B cell (primary cell): ENCODE measurements at regions not wholly inside any gene's neighbourhood (a gene's known extent, or its start where the extent isn't known, plus 50 kb on each side); places are given as distances from the start of the nearest gene placed in this dataset.

Experiments used
- ATAC-seq: fragments of 200-7000 bp; cut with Tn5 transposase; one replicate; pipeline ENCODE4 v1.10.0; 2021; ENCODE audit warnings: low read depth, mild to moderate bottlenecking, moderate number of reproducible peaks, moderate library complexity
- CTCF ChIA-PET: fragments of 350-600 bp; sonication (Branson Sonifier 250); formaldehyde crosslinking; loops from one replicate; lab custom pipeline; 2021; ENCODE audit warnings: antibody characterized with exemption, inconsistent platforms; lab: Charles Lee
- POLR2A ChIA-PET: fragments of 350-600 bp; sonication (Branson Sonifier 250); formaldehyde crosslinking; loops from one replicate; lab custom pipeline; 2021; ENCODE audit warnings: antibody characterized with exemption; lab: Charles Lee
- DNase-seq: peaks from one replicate; pipeline ENCODE4 v3.0.0; 2013
- H2AFZ ChIP-seq: 2 replicates; pipeline ENCODE4 v1.6.1; 2012; ENCODE audit warnings: mild to moderate bottlenecking, low read depth, low read length; ENCODE audit not compliant: insufficient read depth, poor library complexity, severe bottlenecking
- H3K27ac ChIP-seq, 2 donors: 1 replicate in 1 of 2; 2 replicates in 1 of 2; pipeline ENCODE4 v1.5.1; 2012 to 2013; ENCODE audit warnings: low read length in 2 of 2, mild to moderate bottlenecking in 2 of 2, moderate library complexity in 1 of 2
- H3K27me3 ChIP-seq, 4 experiments: fragments of 200-600 bp in 1 of 4; sonication (generic) in 1 of 4; replicated peaks in 1 of 4; 1 replicate in 2 of 4; 2 replicates in 2 of 4; pipeline versions ENCODE4 v1.6.1 to v1.7.0; 2013 to 2016; ENCODE audit warnings: low read length in 3 of 4, mild to moderate bottlenecking in 2 of 4, mixed read lengths in 1 of 4, moderate library complexity in 1 of 4; ENCODE audit not compliant: insufficient read depth in 4 of 4, control insufficient read depth in 3 of 4; ENCODE audit errors: control extremely low read depth in 1 of 4
- H3K36me3 ChIP-seq, 2 experiments: replicated peaks in 1 of 2; 1 replicate in 1 of 2; 2 replicates in 1 of 2; pipeline versions ENCODE4 v1.6.1 to v1.7.1; 2013; ENCODE audit warnings: low read length in 1 of 2; ENCODE audit not compliant: insufficient read depth in 2 of 2, control insufficient read depth in 1 of 2; ENCODE audit errors: control extremely low read depth in 1 of 2, extremely low read depth in 1 of 2
- H3K4me1 ChIP-seq, 2 donors: fragments of 200-600 bp in 1 of 2; sonication (generic) in 1 of 2; 1 replicate in 1 of 2; 2 replicates in 1 of 2; pipeline versions ENCODE4 v1.5.1 to v1.6.1; 2013 to 2017; ENCODE audit warnings: low read length in 2 of 2; ENCODE audit not compliant: control insufficient read depth in 2 of 2, insufficient read depth in 2 of 2
- H3K4me2 ChIP-seq: replicated peaks from 2 replicates; pipeline ENCODE3; 2012; ENCODE audit warnings: mild to moderate bottlenecking, low read depth, low read length; ENCODE audit not compliant: poor library complexity, severe bottlenecking
- H3K4me3 ChIP-seq, 5 experiments: fragments of 200-600 bp in 1 of 5; sonication (generic) in 1 of 5; 1 replicate in 3 of 5; 2 replicates in 2 of 5; pipeline versions ENCODE4 v1.5.1 to v1.7.0; 2011 to 2016; ENCODE audit warnings: low read length in 4 of 5, mild to moderate bottlenecking in 4 of 5, low read depth in 2 of 5, control low read depth in 1 of 5, moderate library complexity in 1 of 5; ENCODE audit not compliant: insufficient read depth in 1 of 5; ENCODE audit errors: control extremely low read depth in 1 of 5, extremely low read depth in 1 of 5
- H3K79me2 ChIP-seq: fragments of 200-600 bp; sonication (generic); one replicate; pipeline ENCODE4 v1.6.0; 2016; ENCODE audit warnings: low read length; ENCODE audit not compliant: control insufficient read depth, insufficient read depth
- H3K9ac ChIP-seq: fragments of 200-600 bp; sonication (generic); 2 replicates; pipeline ENCODE4 v1.6.1; 2017; ENCODE audit warnings: mild to moderate bottlenecking, low read length, moderate library complexity
- H3K9me3 ChIP-seq, 3 donors: one replicate each; pipeline versions ENCODE4 v1.6.1 to v1.7.1; 2013; ENCODE audit warnings: low read length in 2 of 3; ENCODE audit not compliant: control insufficient read depth in 2 of 3, insufficient read depth in 1 of 3; ENCODE audit errors: control extremely low read depth in 1 of 3
- H4K20me1 ChIP-seq: 2 replicates; pipeline ENCODE4 v1.6.0; 2012; ENCODE audit warnings: mild to moderate bottlenecking, low read length; ENCODE audit not compliant: insufficient read depth, control insufficient read depth, poor library complexity, severe bottlenecking
- H3K27ac Mint-ChIP-seq: one replicate; pipeline ENCODE4 v1.8.0; 2021; ENCODE audit warnings: mixed read lengths
- H3K27me3 Mint-ChIP-seq: one replicate; pipeline ENCODE4 v1.8.0; 2021; ENCODE audit warnings: mixed read lengths
- H3K4me1 Mint-ChIP-seq: one replicate; pipeline ENCODE4 v1.8.0; 2021; ENCODE audit warnings: mixed read lengths
- H3K4me3 Mint-ChIP-seq: one replicate; pipeline ENCODE4 v1.8.0; 2021; ENCODE audit warnings: mixed read lengths
- H3K9me3 Mint-ChIP-seq: one replicate; pipeline ENCODE4 v1.8.0; 2022; ENCODE audit warnings: mixed read lengths; ENCODE audit not compliant: insufficient read depth
- CTCF ChIP-seq: fragments of 200-600 bp; IDR thresholded peaks from one replicate; pipeline ENCODE4 v1.8.0; 2022; ENCODE audit warnings: antibody characterized with exemption, mild to moderate bottlenecking
- EZH2 ChIP-seq: IDR thresholded peaks from 2 replicates; pipeline ENCODE4 v1.6.1; 2012; ENCODE audit warnings: borderline replicate concordance, low read depth, mild to moderate bottlenecking, moderate library complexity, low read length; ENCODE audit not compliant: insufficient read depth, poor library complexity, severe bottlenecking
- WGBS: methylation state at CpG from one replicate; pipeline ENCODE4 v1.1.5; 2013; ENCODE audit warnings: missing lambda C conversion rate; ENCODE audit not compliant: insufficient coverage; 5-methylcytosine and 5-hydroxymethylcytosine counted together
- intact Hi-C: fragments of 100-400 bp; cut with micrococcal nuclease; formaldehyde crosslinking; loops from one replicate; pipeline ENCODE4 v1.10.0; 2022

GRCh38 chr4:13908455-13908854 is 280.9 kb upstream of the BOD1L1 start:
- ATAC-seq, result no peak
- CTCF ChIA-PET, result interaction anchor here (0.6 kb wide), 1 partner anchor 16 kb away, joined by 3 read pairs; no protein-coding TSS in a partner anchor

GRCh38 chr4:13910556-13910955 is 283.0 kb upstream of the BOD1L1 start:
- Mint-ChIP-seq H3K9me3 (no peaks in the 10 kb centered on the region), H3K27me3 (no peaks in the 10 kb centered on the region), H3K4me1 (no peaks in the 10 kb centered on the region), H3K4me3 (no peak overlapping the region), H3K27ac (no peak overlapping the region)
- DNase-seq (no peak), ATAC-seq (no peak)
- no peaks in the 10 kb centered on the region for H3K27me3 ChIP-seq
- H3K9ac ChIP-seq, result no peak overlapping the region
- ChIA-PET POLR2A (no interaction called here), CTCF (no interaction called here)
- no peak overlapping the region for H3K4me3 ChIP-seq
- intact Hi-C loops, result no loop called here
- TF ChIP-seq EZH2 (no peak), CTCF (no peak)
- no peak overlapping the region for H3K27ac ChIP-seq
- no peaks in the 10 kb centered on the region for H3K79me2 ChIP-seq
- no peaks in the 10 kb centered on the region for H4K20me1 ChIP-seq
- H3K4me1 ChIP-seq, result no peaks in the 10 kb centered on the region
- no peaks in the 10 kb centered on the region for H3K9me3 ChIP-seq
- no peak overlapping the region for H3K4me2 ChIP-seq
- no peak overlapping the region for H2AFZ ChIP-seq
- H3K36me3 ChIP-seq, result no peaks in the 10 kb centered on the region

More at GRCh38 chr4:13908455-13908854, 280.9 kb upstream of the BOD1L1 start:
- no peaks in the 10 kb centered on the region for H3K9me3 ChIP-seq
- no CpG with 5 or more reads among the region's 2 CpGs for WGBS
- no peaks in the 10 kb centered on the region for H3K36me3 ChIP-seq
- no peak overlapping the region for H3K27ac ChIP-seq
- Mint-ChIP-seq H3K27me3 (no peaks in the 10 kb centered on the region), H3K27ac (no peak overlapping the region), H3K9me3 (no peaks in the 10 kb centered on the region), H3K4me1 (no peaks in the 10 kb centered on the region), H3K4me3 (no peak overlapping the region)
- TF ChIP-seq EZH2, result no peak
- TF ChIP-seq CTCF, result no peak
- H3K79me2 ChIP-seq, result no peaks in the 10 kb centered on the region
- H4K20me1 ChIP-seq, result no peaks in the 10 kb centered on the region
- intact Hi-C loops, result no loop called here
- H3K4me2 ChIP-seq, result no peak overlapping the region
- DNase-seq, result no peak
- POLR2A ChIA-PET, result no interaction called here
- H3K27me3 ChIP-seq, result no peaks in the 10 kb centered on the region
- no peak overlapping the region for H3K9ac ChIP-seq
- H2AFZ ChIP-seq, result no peak overlapping the region
- no peak overlapping the region for H3K4me3 ChIP-seq
- H3K4me1 ChIP-seq, result no peaks in the 10 kb centered on the region
